ENCODE measurements at regions not wholly inside any gene's neighbourhood (a gene's known extent, or its start where the extent isn't known, plus 50 kb on each side); places are given as distances from the start of the nearest gene placed in this dataset.

DNA sequence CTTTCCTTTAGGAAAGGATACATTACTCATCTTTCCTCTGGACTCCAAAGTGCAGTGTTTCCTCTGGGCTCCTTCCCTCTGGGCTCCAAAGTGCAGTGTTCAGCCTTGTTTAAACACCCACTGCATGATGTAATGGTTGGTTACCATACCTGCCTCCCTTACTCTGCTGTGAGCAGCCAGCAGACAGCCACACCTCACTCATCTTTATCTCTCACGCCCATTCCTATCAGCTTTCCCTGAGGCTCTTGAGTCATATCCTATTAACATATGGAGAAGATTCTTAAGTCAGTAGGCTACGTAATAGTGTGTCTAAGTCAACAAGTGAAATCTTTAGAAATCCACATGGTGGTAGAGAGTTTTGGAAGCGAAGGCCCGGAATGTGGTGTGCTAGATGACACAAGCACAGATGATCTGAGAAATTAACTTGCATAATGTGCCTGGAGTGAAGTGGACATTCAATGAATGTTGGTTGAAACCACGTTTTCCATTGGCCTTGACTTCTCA lies 97.2 kb upstream of the CTNNB1 start:
- TF ChIP-seq CTCF (IDR thresholded peaks at IDR 0.05): no peak

- no peak for TF ChIP-seq CTCF (IDR thresholded peaks at IDR 0.05)
These were observed 96.6 kb upstream of the CTNNB1 start for GRCh38 chr3:41102750-41103149.

DNA sequence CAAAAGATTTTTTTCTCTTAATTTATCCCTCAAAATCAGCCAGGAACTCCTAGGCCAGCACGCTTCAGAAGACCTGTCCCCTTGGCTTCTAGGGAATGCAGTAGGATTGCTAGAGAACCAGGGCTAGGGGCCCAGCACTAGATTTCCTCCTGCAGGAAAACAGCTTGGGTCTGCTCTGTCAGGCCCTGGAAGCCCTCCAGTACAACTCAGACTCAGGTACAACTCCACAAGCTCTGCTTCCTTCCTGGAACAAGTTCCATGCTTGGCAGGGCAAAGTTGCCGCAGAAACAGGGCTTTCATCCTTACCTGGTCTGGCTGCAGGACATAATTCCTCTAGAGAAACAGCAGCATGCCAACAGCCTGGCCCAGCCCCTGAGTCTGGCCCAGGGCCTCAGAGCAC lies 96.1 kb upstream of the CTNNB1 start:
- no peak for TF ChIP-seq CTCF (IDR thresholded peaks at IDR 0.05)

- TF ChIP-seq CTCF (IDR thresholded peaks at IDR 0.05): no peak
These were observed 95.2 kb upstream of the CTNNB1 start for GRCh38 chr3:41104147-41104546.

- TF ChIP-seq CTCF (IDR thresholded peaks at IDR 0.05): no peak
These were observed 92.6 kb upstream of the CTNNB1 start for GRCh38 chr3:41106691-41107090.

- TF ChIP-seq CTCF (IDR thresholded peaks at IDR 0.05): no peak
These were observed 88.3 kb upstream of the CTNNB1 start for GRCh38 chr3:41111011-41111410.

GRCh38 chr3:41112466-41112865 lies 86.8 kb upstream of the CTNNB1 start:
- TF ChIP-seq CTCF (IDR thresholded peaks at IDR 0.05): no peak

DNA sequence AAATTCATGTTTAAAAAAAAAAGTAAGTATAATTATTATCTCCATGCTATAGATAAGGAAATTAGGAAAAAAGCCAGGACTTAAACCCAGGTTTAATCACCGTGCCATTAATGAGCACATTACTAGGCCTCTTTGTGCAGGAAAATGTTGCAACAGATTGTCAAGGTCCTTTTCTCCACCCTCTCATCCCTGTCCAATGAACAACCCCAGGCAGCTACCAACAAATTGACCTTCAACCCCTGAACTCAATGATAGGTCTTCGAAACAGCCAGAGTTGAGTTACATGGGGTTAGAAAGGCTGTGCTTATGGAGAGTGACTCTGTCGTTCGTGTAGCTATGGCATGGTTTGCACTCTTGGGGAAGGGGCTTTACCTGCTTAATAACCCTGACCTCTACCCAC lies 84.2 kb upstream of the CTNNB1 start:
- no peak for TF ChIP-seq CTCF (IDR thresholded peaks at IDR 0.05)

All from LNCAP (cell line).